ENCODE measurements at regions not wholly inside any gene's neighbourhood (a gene's known extent, or its start where the extent isn't known, plus 50 kb on each side); places are given as distances from the start of the nearest gene placed in this dataset.

DNA sequence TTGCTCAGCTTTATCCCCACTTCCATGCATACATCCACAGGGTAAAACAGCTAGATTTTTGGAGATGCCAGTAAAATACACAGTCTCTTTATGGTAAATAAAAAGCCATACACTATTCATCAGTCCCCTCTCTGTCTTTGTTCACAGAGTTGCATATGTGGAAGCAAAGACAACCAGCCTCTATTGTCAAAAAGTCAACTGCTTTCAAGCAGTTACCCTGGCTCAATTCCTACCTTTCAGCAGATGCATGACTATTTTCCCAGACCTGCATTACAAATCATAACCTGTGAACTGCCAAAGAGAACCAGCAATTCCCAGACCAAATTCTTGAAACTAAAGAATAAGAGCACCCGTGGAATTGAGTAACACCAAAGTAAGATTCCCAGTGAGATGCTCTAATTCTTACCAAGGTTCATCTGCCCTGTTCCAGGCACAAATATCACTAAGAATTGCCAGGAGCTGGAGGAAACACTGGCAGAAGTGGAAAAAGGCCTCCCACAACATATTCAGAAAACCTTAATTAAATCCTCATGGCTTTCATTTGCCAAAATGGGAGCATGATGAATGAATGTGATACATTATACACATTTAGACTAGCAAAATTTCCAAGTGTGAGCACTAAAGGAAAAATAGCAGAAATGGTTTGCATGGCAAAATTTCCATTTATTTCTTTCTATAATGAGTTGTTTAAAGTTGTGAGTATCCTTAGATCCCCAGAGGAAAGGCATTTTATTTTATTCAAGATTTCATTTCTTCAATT, 391.2 kb upstream of the ADGRL3 start:
- no peaks in the 10 kb centered on the region for H3K4me1 ChIP-seq (ENCODE audit: insufficient read depth, low read length)
- no CpG with 5 or more reads among the region's 1 CpG for WGBS (ENCODE audit: extremely low coverage, insufficient read length, low lambda C conversion rate)
- H4K20me1 ChIP-seq (ENCODE audit: control insufficient read depth, insufficient read depth, insufficient read length): no peaks in the 10 kb centered on the region
- H3K79me2 ChIP-seq (ENCODE audit: insufficient read depth, low read length): no peaks in the 10 kb centered on the region
- no peak overlapping the region for H2BK12ac ChIP-seq (ENCODE audit: insufficient read length, low read depth, low read length)
- no peak overlapping the region for H3K56ac ChIP-seq (ENCODE audit: insufficient read length, low read depth, low read length)
- H2BK15ac ChIP-seq (ENCODE audit: low read depth, low read length): no peak overlapping the region
- H3K9me3 ChIP-seq (ENCODE audit: control insufficient read depth, low read depth, low read length): no peaks in the 10 kb centered on the region
- H4K91ac ChIP-seq (ENCODE audit: insufficient read length, low read depth, low read length): no peak overlapping the region
- Mint-ChIP-seq H3K4me1 (0 out of 4 replicates have a peak, but pooled peaks cover 0 to 3% of the 10 kb centered on the region in 2 experiments), H3K27ac (no peak overlapping the region), H3K4me3 (no peak overlapping the region), H3K27me3 (ENCODE audit: low read depth) (no peaks in the 10 kb centered on the region), H3K36me3 (ENCODE audit: insufficient read depth in 1 of 3, low read depth in 3 of 3) (no peaks in the 10 kb centered on the region), H3K9me3 (no peaks in the 10 kb centered on the region)
- H3K14ac ChIP-seq (ENCODE audit: insufficient read depth, low read length): no peak overlapping the region
- H4K8ac ChIP-seq (replicated peaks; ENCODE audit: insufficient read length, low read depth, low read length): no peak overlapping the region
- no peaks in the 10 kb centered on the region for H3K27me3 ChIP-seq (ENCODE audit: insufficient read depth, low read length)
- H2AK5ac ChIP-seq (ENCODE audit: insufficient read length, low read length): no peak overlapping the region
- no peak overlapping the region for H3K4ac ChIP-seq (ENCODE audit: low read depth, low read length)
- no peak for DNase-seq
- no peak overlapping the region for H3K4me2 ChIP-seq (ENCODE audit: insufficient read depth, insufficient read length, low read length)
- no peak overlapping the region for H3K23ac ChIP-seq (ENCODE audit: insufficient read length, low read depth, low read length)
- H3K9ac ChIP-seq (ENCODE audit: extremely low read depth, insufficient read length, low read length): no peak overlapping the region
- H3K27ac ChIP-seq (ENCODE audit: insufficient read length, low read depth, low read length): no peak overlapping the region
- H2BK120ac ChIP-seq (ENCODE audit: low read depth, low read length, poor library complexity, severe bottlenecking): no peak overlapping the region
- no peak overlapping the region for H3T11ph ChIP-seq (ENCODE audit: low read length)
- no peaks in the 10 kb centered on the region for H3K23me2 ChIP-seq (ENCODE audit: insufficient read length, low read depth, low read length, poor library complexity, severe bottlenecking)
- H3K18ac ChIP-seq (ENCODE audit: insufficient read length, low read depth, low read length): no peak overlapping the region
- no peak overlapping the region for H2BK5ac ChIP-seq (ENCODE audit: insufficient read length, low read length)
- TF ChIP-seq, protein P1, sequence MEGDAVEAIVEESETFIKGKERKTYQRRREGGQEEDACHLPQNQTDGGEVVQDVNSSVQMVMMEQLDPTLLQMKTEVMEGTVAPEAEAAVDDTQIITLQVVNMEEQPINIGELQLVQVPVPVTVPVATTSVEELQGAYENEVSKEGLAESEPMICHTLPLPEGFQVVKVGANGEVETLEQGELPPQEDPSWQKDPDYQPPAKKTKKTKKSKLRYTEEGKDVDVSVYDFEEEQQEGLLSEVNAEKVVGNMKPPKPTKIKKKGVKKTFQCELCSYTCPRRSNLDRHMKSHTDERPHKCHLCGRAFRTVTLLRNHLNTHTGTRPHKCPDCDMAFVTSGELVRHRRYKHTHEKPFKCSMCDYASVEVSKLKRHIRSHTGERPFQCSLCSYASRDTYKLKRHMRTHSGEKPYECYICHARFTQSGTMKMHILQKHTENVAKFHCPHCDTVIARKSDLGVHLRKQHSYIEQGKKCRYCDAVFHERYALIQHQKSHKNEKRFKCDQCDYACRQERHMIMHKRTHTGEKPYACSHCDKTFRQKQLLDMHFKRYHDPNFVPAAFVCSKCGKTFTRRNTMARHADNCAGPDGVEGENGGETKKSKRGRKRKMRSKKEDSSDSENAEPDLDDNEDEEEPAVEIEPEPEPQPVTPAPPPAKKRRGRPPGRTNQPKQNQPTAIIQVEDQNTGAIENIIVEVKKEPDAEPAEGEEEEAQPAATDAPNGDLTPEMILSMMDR (conservative IDR thresholded peaks at IDR 0.05): no peak
- H4K5ac ChIP-seq (ENCODE audit: insufficient read length, low read depth, low read length): no peak overlapping the region
- H2BK20ac ChIP-seq (ENCODE audit: low read depth, low read length, poor library complexity, severe bottlenecking): no peak overlapping the region
- no peaks in the 10 kb centered on the region for H3K79me1 ChIP-seq (ENCODE audit: insufficient read depth, low read depth, low read length, poor library complexity, severe bottlenecking)
- H2AFZ ChIP-seq (ENCODE audit: low read length): no peak overlapping the region

All from H9 (cell line).